ENCODE measurements at regions not wholly inside any gene's neighbourhood (a gene's known extent, or its start where the extent isn't known, plus 50 kb on each side); places are given as distances from the start of the nearest gene placed in this dataset.

- no peaks in the 10 kb centered on the region for H3K27me3 ChIP-seq
- DNase-seq (no peak), ATAC-seq (no peak)
- no peaks in the 10 kb centered on the region for H3K9me3 ChIP-seq
- no peak overlapping the region for H3K4me3 ChIP-seq
- TF ChIP-seq CTCF (IDR thresholded peaks at IDR 0.05) = no peak
- no peaks in the 10 kb centered on the region for H3K4me1 ChIP-seq
- intact Hi-C loops (cut with DNase I) = no loop called here
- no peaks in the 10 kb centered on the region for H3K36me3 ChIP-seq
- H3K27ac ChIP-seq = no peak overlapping the region
Measured at GRCh38 chr5:155481182-155481581, 467.6 kb downstream of the KIF4B start.

- Histone ChIP-seq H3K36me3 (no peaks in the 10 kb centered on the region), H3K4me3 (no peak overlapping the region), H3K27me3 (no peaks in the 10 kb centered on the region), H3K4me1 (no peaks in the 10 kb centered on the region), H3K27ac (no peak overlapping the region), H3K9me3 (no peaks in the 10 kb centered on the region)
- intact Hi-C loops (cut with DNase I) = no loop called here
- no peak for ATAC-seq
- TF ChIP-seq CTCF (IDR thresholded peaks at IDR 0.05) = no peak
- DNase-seq = no peak
Measured at GRCh38 chr5:155482428-155482827, 468.9 kb downstream of the KIF4B start.

GRCh38 chr5:155485386-155485785 lies 471.8 kb downstream of the KIF4B start:
- Histone ChIP-seq H3K27ac (no peak overlapping the region), H3K36me3 (no peaks in the 10 kb centered on the region), H3K9me3 (no peaks in the 10 kb centered on the region), H3K27me3 (no peaks in the 10 kb centered on the region), H3K4me3 (no peak overlapping the region), H3K4me1 (no peaks in the 10 kb centered on the region)
- no peak for ATAC-seq
- DNase-seq = no peak
- TF ChIP-seq CTCF (IDR thresholded peaks at IDR 0.05) = no peak
- intact Hi-C loops (cut with DNase I) = no loop called here

GRCh38 chr5:155489949-155490348 lies 476.4 kb downstream of the KIF4B start:
- ATAC-seq = no peak
- H3K36me3 ChIP-seq = no peaks in the 10 kb centered on the region
- no peaks in the 10 kb centered on the region for H3K27me3 ChIP-seq
- no peak overlapping the region for H3K27ac ChIP-seq
- intact Hi-C loops (cut with DNase I) = no loop called here
- H3K4me3 ChIP-seq = no peak overlapping the region
- no peak for TF ChIP-seq CTCF (IDR thresholded peaks at IDR 0.05)
- DNase-seq = no peak
- H3K4me1 ChIP-seq = no peaks in the 10 kb centered on the region
- no peaks in the 10 kb centered on the region for H3K9me3 ChIP-seq

- Histone ChIP-seq H3K27me3 (no peaks in the 10 kb centered on the region), H3K4me3 (no peak overlapping the region), H3K9me3 (no peaks in the 10 kb centered on the region), H3K36me3 (no peaks in the 10 kb centered on the region), H3K27ac (no peak overlapping the region), H3K4me1 (no peaks in the 10 kb centered on the region)
- no peak for TF ChIP-seq CTCF (IDR thresholded peaks at IDR 0.05)
- no peak for ATAC-seq
- DNase-seq = no peak
- intact Hi-C loops (cut with DNase I) = no loop called here
Measured at GRCh38 chr5:155492191-155492590, 478.6 kb downstream of the KIF4B start.

- no peaks in the 10 kb centered on the region for H3K9me3 ChIP-seq
- H3K4me3 ChIP-seq = no peak overlapping the region
- no peaks in the 10 kb centered on the region for H3K4me1 ChIP-seq
- no peak for TF ChIP-seq CTCF (IDR thresholded peaks at IDR 0.05)
- ATAC-seq (no peak), DNase-seq (no peak)
- no peaks in the 10 kb centered on the region for H3K36me3 ChIP-seq
- intact Hi-C loops (cut with DNase I) = no loop called here
- no peaks in the 10 kb centered on the region for H3K27me3 ChIP-seq
- H3K27ac ChIP-seq = no peak overlapping the region
Measured at GRCh38 chr5:155504606-155505005, 491.1 kb downstream of the KIF4B start.
